ENCODE measurements at regions not wholly inside any gene's neighbourhood (a gene's known extent, or its start where the extent isn't known, plus 50 kb on each side); places are given as distances from the start of the nearest gene placed in this dataset.

DNA sequence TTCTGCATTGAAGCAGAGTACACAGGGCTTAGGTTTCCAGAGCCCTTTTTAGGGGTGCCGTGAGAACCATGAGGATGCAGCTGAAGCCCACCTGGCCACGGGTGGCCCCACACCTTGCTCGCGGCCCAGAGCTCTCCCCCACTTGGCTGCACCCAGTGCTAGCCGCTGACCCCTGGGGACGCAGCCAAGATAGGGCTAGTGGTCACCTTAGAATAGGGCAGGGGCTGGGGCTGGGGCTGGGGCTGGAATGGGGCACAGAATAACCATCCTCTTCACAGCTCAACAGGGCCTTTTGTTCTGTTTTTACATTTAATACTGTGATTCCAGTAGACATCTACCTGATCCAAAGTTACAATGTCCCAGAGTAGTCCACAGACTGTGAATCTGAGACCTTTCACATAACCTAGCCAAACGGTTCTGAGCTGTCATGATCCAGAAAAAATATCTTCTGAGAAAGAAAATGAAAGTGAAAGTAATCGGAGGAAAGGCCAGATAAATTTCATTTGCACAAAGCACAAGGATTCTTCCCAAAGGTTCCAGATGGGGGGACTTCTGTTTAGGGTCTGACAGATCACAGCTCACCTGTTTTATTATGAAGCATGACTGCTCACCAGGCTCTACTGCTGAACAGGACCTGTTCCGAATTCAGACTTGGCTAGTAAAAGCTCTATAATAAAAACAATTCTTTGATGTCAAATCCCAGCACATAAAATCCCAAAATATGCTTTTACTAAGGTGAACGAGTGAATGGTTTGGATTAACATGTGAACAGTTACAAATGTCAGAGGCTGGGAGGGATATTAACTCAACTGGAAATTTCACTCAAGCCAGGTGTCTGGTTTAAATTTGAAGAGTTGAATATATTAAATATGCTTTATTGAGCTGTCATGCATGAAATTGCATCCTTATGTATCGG, 401.9 kb downstream of the THBS2 start:
- TF ChIP-seq POLR2AphosphoS5 (IDR thresholded peaks at IDR 0.05) (no peak), EP300 (IDR thresholded peaks at IDR 0.05) (no peak)
- TF ChIP-seq, protein P1, sequence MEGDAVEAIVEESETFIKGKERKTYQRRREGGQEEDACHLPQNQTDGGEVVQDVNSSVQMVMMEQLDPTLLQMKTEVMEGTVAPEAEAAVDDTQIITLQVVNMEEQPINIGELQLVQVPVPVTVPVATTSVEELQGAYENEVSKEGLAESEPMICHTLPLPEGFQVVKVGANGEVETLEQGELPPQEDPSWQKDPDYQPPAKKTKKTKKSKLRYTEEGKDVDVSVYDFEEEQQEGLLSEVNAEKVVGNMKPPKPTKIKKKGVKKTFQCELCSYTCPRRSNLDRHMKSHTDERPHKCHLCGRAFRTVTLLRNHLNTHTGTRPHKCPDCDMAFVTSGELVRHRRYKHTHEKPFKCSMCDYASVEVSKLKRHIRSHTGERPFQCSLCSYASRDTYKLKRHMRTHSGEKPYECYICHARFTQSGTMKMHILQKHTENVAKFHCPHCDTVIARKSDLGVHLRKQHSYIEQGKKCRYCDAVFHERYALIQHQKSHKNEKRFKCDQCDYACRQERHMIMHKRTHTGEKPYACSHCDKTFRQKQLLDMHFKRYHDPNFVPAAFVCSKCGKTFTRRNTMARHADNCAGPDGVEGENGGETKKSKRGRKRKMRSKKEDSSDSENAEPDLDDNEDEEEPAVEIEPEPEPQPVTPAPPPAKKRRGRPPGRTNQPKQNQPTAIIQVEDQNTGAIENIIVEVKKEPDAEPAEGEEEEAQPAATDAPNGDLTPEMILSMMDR (IDR thresholded peaks at IDR 0.05), result no peak
